DMS 273 (cell line): ENCODE measurements at regions not wholly inside any gene's neighbourhood (a gene's known extent, or its start where the extent isn't known, plus 50 kb on each side); places are given as distances from the start of the nearest gene placed in this dataset.
A peak's percentile ranks its signal among the peaks of the same experiment; 100 is the strongest.

Source experiments
- DNase-seq: peaks from one replicate; lab custom pipeline; 2025; ENCODE audit not compliant: unreplicated experiment; lab: John Stamatoyannopoulos, UW

- no peak for DNase-seq
Measured at GRCh38 chr5:125152461-125153189, 406.2 kb upstream of the ZNF608 start.

GRCh38 chr5:125153231-125153630 lies 406.8 kb upstream of the ZNF608 start:
- DNase-seq: no peak

GRCh38 chr5:125154301-125155110 lies 408.1 kb upstream of the ZNF608 start:
- no peak for DNase-seq

GRCh38 chr5:125160787-125161502 lies 414.5 kb upstream of the ZNF608 start:
- no peak for DNase-seq

- no peak for DNase-seq
Measured at GRCh38 chr5:125162714-125163113, 416.3 kb upstream of the ZNF608 start.

GRCh38 chr5:125169396-125169795 lies 423.0 kb upstream of the ZNF608 start:
- DNase-seq: no peak

GRCh38 chr5:125171641-125172040 lies 425.2 kb upstream of the ZNF608 start:
- no peak for DNase-seq

- DNase-seq: no peak
Measured at GRCh38 chr5:125175348-125176004, 429.0 kb upstream of the ZNF608 start.

- no peak for DNase-seq
Measured at GRCh38 chr5:125176005-125176390, 429.6 kb upstream of the ZNF608 start.

GRCh38 chr5:125177340-125177739 lies 430.9 kb upstream of the ZNF608 start:
- DNase-seq: no peak

GRCh38 chr5:125179612-125180011 lies 433.2 kb upstream of the ZNF608 start:
- DNase-seq: peak; percentile 75

- DNase-seq: no peak
Measured at GRCh38 chr5:125180231-125180829, 433.9 kb upstream of the ZNF608 start.

GRCh38 chr5:125181159-125181558 lies 434.7 kb upstream of the ZNF608 start:
- DNase-seq: peak; percentile 8

GRCh38 chr5:125181955-125182354 lies 435.5 kb upstream of the ZNF608 start:
- DNase-seq: no peak

GRCh38 chr5:125185740-125186139 lies 439.3 kb upstream of the ZNF608 start:
- DNase-seq: no peak

- DNase-seq: peak; percentile 63
Measured at GRCh38 chr5:125186911-125187375, 440.5 kb upstream of the ZNF608 start.

- DNase-seq: no peak
Measured at GRCh38 chr5:125189531-125189941, 443.1 kb upstream of the ZNF608 start.

- peak; percentile 21 for DNase-seq
Measured at GRCh38 chr5:125190232-125191087, 444.0 kb upstream of the ZNF608 start.

- no peak for DNase-seq
Measured at GRCh38 chr5:125194883-125195282, 448.4 kb upstream of the ZNF608 start.
